Ascending aorta (tissue), 2 donors: ENCODE measurements at regions not wholly inside any gene's neighbourhood (a gene's known extent, or its start where the extent isn't known, plus 50 kb on each side); places are given as distances from the start of the nearest gene placed in this dataset.

Source experiments
- DNase-seq, 2 donors: peaks; one replicate each; pipeline ENCODE4 v3.0.0-alpha.2; 2019; ENCODE audit warnings: low spot score in 2 of 2
- H3K27ac ChIP-seq, 2 donors: fragments of 200-600 bp; sonication (generic); one replicate each; pipeline ENCODE4 v1.5.1; 2016 to 2017; ENCODE audit warnings: mild to moderate bottlenecking in 1 of 2
- H3K27me3 ChIP-seq: fragments of 200-600 bp; sonication (generic); one replicate; pipeline ENCODE4 v1.5.1; 2017
- H3K36me3 ChIP-seq, 2 donors: fragments of 200-600 bp; sonication (generic); one replicate each; pipeline ENCODE4 v1.5.1; 2016
- H3K4me1 ChIP-seq, 2 donors: fragments of 200-600 bp; sonication (generic); one replicate each; pipeline ENCODE4 v1.5.1; 2016 to 2017; ENCODE audit warnings: mild to moderate bottlenecking in 1 of 2
- H3K4me3 ChIP-seq, 2 donors: fragments of 200-600 bp; sonication (generic); one replicate each; pipeline ENCODE4 v1.5.1; 2016 to 2017; ENCODE audit warnings: mild to moderate bottlenecking in 1 of 2
- H3K9me3 ChIP-seq, 2 donors: fragments of 200-600 bp; sonication (generic); one replicate each; pipeline ENCODE4 v1.5.1; 2016
- CTCF ChIP-seq, 3 experiments: fragments of 200-600 bp in 2 of 3; fragments of 450-650 bp in 1 of 3; sonication (generic) in 2 of 3; IDR thresholded peaks; one replicate each; pipeline ENCODE4 v1.5.1; 2016 to 2019; ENCODE audit warnings: antibody characterized with exemption in 3 of 3, mild to moderate bottlenecking in 1 of 3, moderate library complexity in 1 of 3
- intact Hi-C: fragments of 100-400 bp; cut with DNase I; formaldehyde crosslinking; loops from one replicate; pipeline ENCODE4 v1.15.1; 2023

GRCh38 chr3:8001712-8002111 is 499.9 kb upstream of the LMCD1 start:
- Histone ChIP-seq H3K27ac (no peak overlapping the region), H3K9me3 (no peaks in the 10 kb centered on the region), H3K4me3 (no peak overlapping the region), H3K4me1 (no peaks in the 10 kb centered on the region), H3K27me3 (no peaks in the 10 kb centered on the region), H3K36me3 (no peaks in the 10 kb centered on the region)
- intact Hi-C loops: no loop called here
- no peak for TF ChIP-seq CTCF (IDR thresholded peaks at IDR 0.05)
- DNase-seq: no peak

- Histone ChIP-seq H3K4me3 (no peak overlapping the region), H3K36me3 (no peaks in the 10 kb centered on the region), H3K9me3 (peaks cover 0 to 7% of the 10 kb centered on the region in 2 donors), H3K4me1 (no peaks in the 10 kb centered on the region), H3K27me3 (no peaks in the 10 kb centered on the region), H3K27ac (no peak overlapping the region)
- intact Hi-C loops: no loop called here
- TF ChIP-seq CTCF (IDR thresholded peaks at IDR 0.05): no peak
- no peak for DNase-seq
These were observed 489.7 kb upstream of the LMCD1 start for GRCh38 chr3:8011902-8012301.

- peaks cover 0 to 26% of the 10 kb centered on the region in 2 donors for H3K9me3 ChIP-seq
- no peaks in the 10 kb centered on the region for H3K4me1 ChIP-seq
- TF ChIP-seq CTCF (IDR thresholded peaks at IDR 0.05): no peak
- H3K27ac ChIP-seq: no peak overlapping the region
- no peak overlapping the region for H3K4me3 ChIP-seq
- DNase-seq: no peak
- intact Hi-C loops: no loop called here
- no peaks in the 10 kb centered on the region for H3K27me3 ChIP-seq
- H3K36me3 ChIP-seq: no peaks in the 10 kb centered on the region
These were observed 481.4 kb upstream of the LMCD1 start for GRCh38 chr3:8020047-8020841.

GRCh38 chr3:8027954-8028353 is 473.7 kb upstream of the LMCD1 start:
- Histone ChIP-seq H3K27ac (no peak overlapping the region), H3K36me3 (no peaks in the 10 kb centered on the region), H3K9me3 (peaks cover 0 to 10% of the 10 kb centered on the region in 2 donors), H3K27me3 (no peaks in the 10 kb centered on the region), H3K4me1 (no peaks in the 10 kb centered on the region), H3K4me3 (no peak overlapping the region)
- intact Hi-C loops: no loop called here
- no peak for DNase-seq
- TF ChIP-seq CTCF (IDR thresholded peaks at IDR 0.05): no peak

GRCh38 chr3:8050283-8050682 is 451.3 kb upstream of the LMCD1 start:
- no peaks in the 10 kb centered on the region for H3K36me3 ChIP-seq
- DNase-seq: no peak
- no peak for TF ChIP-seq CTCF (IDR thresholded peaks at IDR 0.05)
- no peak overlapping the region for H3K27ac ChIP-seq
- H3K4me1 ChIP-seq: no peaks in the 10 kb centered on the region
- no peaks in the 10 kb centered on the region for H3K27me3 ChIP-seq
- intact Hi-C loops: no loop called here
- H3K4me3 ChIP-seq: no peak overlapping the region
- H3K9me3 ChIP-seq: no peaks in the 10 kb centered on the region
